ENCODE measurements at regions not wholly inside any gene's neighbourhood (a gene's known extent, or its start where the extent isn't known, plus 50 kb on each side); places are given as distances from the start of the nearest gene placed in this dataset.

GRCh38 chr18:64539847-64540246 lies 391.0 kb upstream of the LINC00305 start:
- DNase-seq: no peak

- no peak for DNase-seq
Measured at GRCh38 chr18:64528646-64529045, 379.8 kb upstream of the LINC00305 start.

GRCh38 chr18:64519201-64519600 lies 370.3 kb upstream of the LINC00305 start:
- no peak for DNase-seq

GRCh38 chr18:64518191-64518590 lies 369.3 kb upstream of the LINC00305 start:
- no peak for DNase-seq

- no peak for DNase-seq
Measured at GRCh38 chr18:64513401-64513800, 364.5 kb upstream of the LINC00305 start.

- DNase-seq: no peak
Measured at GRCh38 chr18:64490207-64490606, 341.3 kb upstream of the LINC00305 start.

- no peak for DNase-seq
Measured at GRCh38 chr18:64488698-64489097, 339.8 kb upstream of the LINC00305 start.

- peak; percentile 21 for DNase-seq
Measured at GRCh38 chr18:64474773-64475172, 325.9 kb upstream of the LINC00305 start.

- no peak for DNase-seq
Measured at GRCh38 chr18:64474255-64474654, 325.4 kb upstream of the LINC00305 start.

GRCh38 chr18:64449434-64449833 lies 300.5 kb upstream of the LINC00305 start:
- DNase-seq: no peak

GRCh38 chr18:64444819-64445218 lies 295.9 kb upstream of the LINC00305 start:
- DNase-seq: peak; percentile 37

GRCh38 chr18:64438178-64438577 lies 289.3 kb upstream of the LINC00305 start:
- DNase-seq: no peak

- no peak for DNase-seq
Measured at GRCh38 chr18:64436111-64436510, 287.2 kb upstream of the LINC00305 start.

- no peak for DNase-seq
Measured at GRCh38 chr18:64419156-64419555, 270.3 kb upstream of the LINC00305 start.

- DNase-seq: no peak
Measured at GRCh38 chr18:64416990-64417389, 268.1 kb upstream of the LINC00305 start.

- DNase-seq: no peak
Measured at GRCh38 chr18:64415218-64415617, 266.3 kb upstream of the LINC00305 start.

- DNase-seq: no peak
Measured at GRCh38 chr18:64410685-64411084, 261.8 kb upstream of the LINC00305 start.

- no peak for DNase-seq
Measured at GRCh38 chr18:64409511-64409910, 260.6 kb upstream of the LINC00305 start.

GRCh38 chr18:64407606-64408005 lies 258.7 kb upstream of the LINC00305 start:
- no peak for DNase-seq

GRCh38 chr18:64405161-64405560 lies 256.3 kb upstream of the LINC00305 start:
- DNase-seq: no peak

GRCh38 chr18:64403784-64404503 lies 255.1 kb upstream of the LINC00305 start:
- no peak for DNase-seq

GRCh38 chr18:64402636-64403035 lies 253.7 kb upstream of the LINC00305 start:
- DNase-seq: no peak

GRCh38 chr18:64401268-64402060 lies 252.6 kb upstream of the LINC00305 start:
- DNase-seq: no peak

GRCh38 chr18:64399566-64399965 lies 250.7 kb upstream of the LINC00305 start:
- no peak for DNase-seq

All from NCI-H2227 treated with DMSO at 0.1 percent for 48 hours (cell line).